ENCODE measurements at regions not wholly inside any gene's neighbourhood (a gene's known extent, or its start where the extent isn't known, plus 50 kb on each side); places are given as distances from the start of the nearest gene placed in this dataset.

- TF ChIP-seq, protein P1, sequence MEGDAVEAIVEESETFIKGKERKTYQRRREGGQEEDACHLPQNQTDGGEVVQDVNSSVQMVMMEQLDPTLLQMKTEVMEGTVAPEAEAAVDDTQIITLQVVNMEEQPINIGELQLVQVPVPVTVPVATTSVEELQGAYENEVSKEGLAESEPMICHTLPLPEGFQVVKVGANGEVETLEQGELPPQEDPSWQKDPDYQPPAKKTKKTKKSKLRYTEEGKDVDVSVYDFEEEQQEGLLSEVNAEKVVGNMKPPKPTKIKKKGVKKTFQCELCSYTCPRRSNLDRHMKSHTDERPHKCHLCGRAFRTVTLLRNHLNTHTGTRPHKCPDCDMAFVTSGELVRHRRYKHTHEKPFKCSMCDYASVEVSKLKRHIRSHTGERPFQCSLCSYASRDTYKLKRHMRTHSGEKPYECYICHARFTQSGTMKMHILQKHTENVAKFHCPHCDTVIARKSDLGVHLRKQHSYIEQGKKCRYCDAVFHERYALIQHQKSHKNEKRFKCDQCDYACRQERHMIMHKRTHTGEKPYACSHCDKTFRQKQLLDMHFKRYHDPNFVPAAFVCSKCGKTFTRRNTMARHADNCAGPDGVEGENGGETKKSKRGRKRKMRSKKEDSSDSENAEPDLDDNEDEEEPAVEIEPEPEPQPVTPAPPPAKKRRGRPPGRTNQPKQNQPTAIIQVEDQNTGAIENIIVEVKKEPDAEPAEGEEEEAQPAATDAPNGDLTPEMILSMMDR (IDR thresholded peaks at IDR 0.05) = no peak
- TF ChIP-seq POLR2A (IDR thresholded peaks at IDR 0.05) = no peak
These were observed 231.7 kb downstream of the HS3ST1 start for GRCh38 chr4:11196927-11197522.
